K562 (cell line): ENCODE measurements at regions not wholly inside any gene's neighbourhood (a gene's known extent, or its start where the extent isn't known, plus 50 kb on each side); places are given as distances from the start of the nearest gene placed in this dataset.

ENCODE experiments used
- ATAC-seq: fragments of 200-7000 bp; cut with Tn5 transposase; 3 replicates; pipeline ENCODE4 v1.9.1; 2020; ENCODE audit warnings: moderate library complexity
- BruUV-seq: library from RNA; stranded (reverse); fragments of 400-500 nt; replicated peaks from 2 replicates; lab custom pipeline; 2021; lab: Mats Ljungman, UMichigan
- CTCF ChIA-PET: fragments of 300-600 bp; formaldehyde crosslinking; extraction: SDS; loops from one replicate; lab custom pipeline; 2021; ENCODE audit warnings: low intra/inter-chr PET ratio; lab: Yijun Ruan, JAX
- POLR2A ChIA-PET: fragments of 300-600, 350-650 bp; sonication (Branson Sonifier 250); formaldehyde crosslinking; extraction: SDS; loops from one replicate; lab custom pipeline; 2021; ENCODE audit warnings: antibody characterized with exemption, inconsistent platforms; lab: Yijun Ruan, JAX
- DNase-seq, 4 experiments: peaks; one replicate each; pipeline versions ENCODE4 v3.0.0 to v3.0.0-alpha.2; 2011 to 2018; ENCODE audit warnings: low spot score in 3 of 4, mixed read lengths in 3 of 4; ENCODE audit errors: extremely low read depth in 1 of 4
- FAIRE-seq: peaks from 2 replicates; lab custom pipeline; 2011; peaks lifted over from hg19 to GRCh38; lab: Jason Lieb, UNC
- H2AFZ ChIP-seq: 2 replicates; pipeline ENCODE4 v1.6.0; 2011; ENCODE audit warnings: low read depth, low read length, control low read depth, inconsistent platforms
- H3K27ac ChIP-seq: fragments of 200-600 bp; 3 replicates; pipeline ENCODE4 v1.8.0; 2011; ENCODE audit warnings: low read depth, mild to moderate bottlenecking, control low read depth, inconsistent platforms, low read length, moderate library complexity, mixed read lengths; ENCODE audit errors: extremely low read depth
- H3K27me3 ChIP-seq, 2 experiments: fragments of 300-600 bp in 1 of 2; 2 replicates in 1 of 2; 3 replicates in 1 of 2; pipeline versions ENCODE4 v1.6.0 to v1.8.0; 2011; ENCODE audit warnings: inconsistent platforms in 2 of 2, low read length in 2 of 2, mild to moderate bottlenecking in 1 of 2, mixed read lengths in 1 of 2, moderate library complexity in 1 of 2; ENCODE audit not compliant: control insufficient read depth in 2 of 2, insufficient read depth in 2 of 2
- H3K36me3 ChIP-seq: fragments of 300-600 bp; 3 replicates; pipeline ENCODE4 v1.8.0; 2011; ENCODE audit warnings: mild to moderate bottlenecking, low read length, inconsistent platforms; ENCODE audit not compliant: control insufficient read depth, insufficient read depth
- H3K4me1 ChIP-seq, 2 experiments: fragments of 200-600 bp in 1 of 2; replicated peaks in 1 of 2; 2 replicates in 1 of 2; 3 replicates in 1 of 2; pipeline versions ENCODE4 v1.5.1 to v1.8.0; 2011; ENCODE audit warnings: inconsistent platforms in 2 of 2, low read length in 2 of 2, mild to moderate bottlenecking in 1 of 2, mixed read lengths in 1 of 2, moderate library complexity in 1 of 2; ENCODE audit not compliant: control insufficient read depth in 2 of 2, insufficient read depth in 2 of 2
- H3K4me2 ChIP-seq: 2 replicates; pipeline ENCODE4 v1.6.1; 2011; ENCODE audit warnings: low read length, control low read depth, inconsistent platforms, mixed read lengths; ENCODE audit not compliant: insufficient read depth
- H3K4me3 ChIP-seq: fragments of 200-600 bp; sonication (generic), shearing (Covaris generic); 2 replicates; pipeline ENCODE4 v1.5.1; 2016; ENCODE audit warnings: control low read depth, inconsistent platforms
- H3K79me2 ChIP-seq: fragments of 200-600 bp; 3 replicates; pipeline ENCODE4 v1.8.0; 2011; ENCODE audit warnings: low read length, inconsistent platforms; ENCODE audit not compliant: control insufficient read depth, insufficient read depth
- H3K9ac ChIP-seq, 2 experiments: 2 replicates each; pipeline versions ENCODE4 v1.6.0 to v1.6.1; 2011; ENCODE audit warnings: low read depth in 2 of 2, low read length in 2 of 2, control low read depth in 1 of 2, inconsistent platforms in 1 of 2, mild to moderate bottlenecking in 1 of 2, mixed read lengths in 1 of 2; ENCODE audit not compliant: insufficient read depth in 1 of 2
- H3K9me1 ChIP-seq: one replicate; pipeline ENCODE4 v1.6.0; 2011; ENCODE audit warnings: inconsistent platforms, mild to moderate bottlenecking, low read length, moderate library complexity; ENCODE audit not compliant: control insufficient read depth, insufficient read depth
- H3K9me3 ChIP-seq: replicated peaks from 2 replicates; pipeline ENCODE4 v1.5.1; 2011; ENCODE audit warnings: low read depth, low read length, inconsistent platforms; ENCODE audit not compliant: control insufficient read depth, insufficient read depth
- H4K20me1 ChIP-seq: replicated peaks from 2 replicates; pipeline ENCODE4 v1.6.1; 2011; ENCODE audit warnings: low read length, inconsistent platforms, mixed read lengths; ENCODE audit not compliant: control insufficient read depth, insufficient read depth
- FOXA1 ChIP-seq: fragments of 450-650 bp; IDR thresholded peaks from 2 replicates; pipeline ENCODE4 v1.6.1; 2016; ENCODE audit warnings: mild to moderate bottlenecking, borderline replicate concordance
- GTF2F1 ChIP-seq: IDR thresholded peaks from 2 replicates; pipeline ENCODE4 v1.6.1; 2011; ENCODE audit warnings: low read depth, low read length, improper control_type of control experiment
- SMC3 ChIP-seq: conservative IDR thresholded peaks from 2 replicates; pipeline ENCODE4 v1.6.1; 2011; ENCODE audit warnings: low read depth, low read length, improper control_type of control experiment; ENCODE audit not compliant: insufficient read depth
- SNIP1 ChIP-seq: fragments of 450-650 bp; IDR thresholded peaks from 2 replicates; pipeline ENCODE4 v1.7.1; 2017; ENCODE audit warnings: low read depth, mild to moderate bottlenecking
- TEAD2 ChIP-seq: fragments of 450-650 bp; IDR thresholded peaks from 2 replicates; pipeline ENCODE4 v1.6.1; 2016; ENCODE audit warnings: missing genetic modification characterization, control low read depth, missing compliant biosample characterization
- UBTF ChIP-seq, 2 experiments: IDR thresholded peaks; 2 replicates each; pipeline ENCODE4 v1.6.1; 2012; ENCODE audit warnings: improper control_type of control experiment in 2 of 2, low read depth in 2 of 2, low read length in 2 of 2, borderline replicate concordance in 1 of 2
- ZKSCAN3 ChIP-seq: fragments of 250-450 bp; sonication (Bioruptor Pico); IDR thresholded peaks from 2 replicates; pipeline ENCODE4 v1.4.0; 2020
- ZNF785 ChIP-seq: fragments of 250-450 bp; sonication (Bioruptor Pico); IDR thresholded peaks from 2 replicates; pipeline ENCODE4 v1.4.0; 2020; ENCODE audit warnings: mild to moderate bottlenecking
- WGBS: fragments of 100-300 bp; shearing (Covaris generic); methylation state at CpG from one replicate; pipeline ENCODE4 v1.1.6; 2016; ENCODE audit warnings: low coverage, mixed read lengths; ENCODE audit not compliant: insufficient coverage; ENCODE audit errors: missing lambda C conversion rate; 5-methylcytosine and 5-hydroxymethylcytosine counted together
- in situ Hi-C: fragments of 300-500 bp; cut with MboI; formaldehyde crosslinking; loops from 4 replicates; pipeline ENCODE4 v1.15.0; 2018; ENCODE audit warnings: inconsistent platforms, mixed read lengths
- intact Hi-C: fragments of 100-400 bp; cut with micrococcal nuclease; formaldehyde crosslinking; loops from 2 replicates; pipeline ENCODE4 v1.14.2; 2022

- TF ChIP-seq UBTF (IDR thresholded peaks at IDR 0.05; ENCODE audit: borderline replicate concordance in 1 of 2, low read depth in 2 of 2, low read length in 2 of 2): no peak
- TF ChIP-seq FOXA1: no peak
- no peak for TF ChIP-seq ZNF785 (CRISPR knock-in tag)
- no peak for TF ChIP-seq TEAD2 (tag)
- no peak for TF ChIP-seq SMC3
These were observed 55.0 kb upstream of the EPHB3 start (continued) for GRCh38 chr3:184506561-184506991.

- no peaks in the 10 kb centered on the region for H3K9me1 ChIP-seq
- H3K4me1 ChIP-seq: peaks cover 0 to 9% of the 10 kb centered on the region in 2 experiments; a peak in 2 of 5 replicates
- intact Hi-C loops: no loop called here
- in situ Hi-C loops: no loop called here
- peaks cover 7 to 41% of the 10 kb centered on the region in 2 experiments; a peak in 3 of 5 replicates for H3K27me3 ChIP-seq
- H3K36me3 ChIP-seq: no peaks in the 10 kb centered on the region
- 4% methylated on average over 6 of the region's 8 CpGs for WGBS
- H3K79me2 ChIP-seq: no peaks in the 10 kb centered on the region
- CTCF ChIA-PET: no interaction called here
- H4K20me1 ChIP-seq: no peaks in the 10 kb centered on the region
- TF ChIP-seq SNIP1: no peak
- no peak for TF ChIP-seq ZKSCAN3 (CRISPR knock-in tag)
- no peak for TF ChIP-seq GTF2F1
- H2AFZ ChIP-seq: no peak overlapping the region
- POLR2A ChIA-PET: interaction anchor here (0.5 kb wide), 1 partner anchor 164 kb away, joined by 4 read pairs; no protein-coding TSS in a partner anchor
- no TSS peak for BruUV-seq
- ATAC-seq (no peak), DNase-seq (no peak), FAIRE-seq (no peak)
- no peaks in the 10 kb centered on the region for H3K9me3 ChIP-seq
- H3K4me3 ChIP-seq: no peak overlapping the region
- no peak overlapping the region for H3K4me2 ChIP-seq
- no peak overlapping the region for H3K27ac ChIP-seq
- no peak overlapping the region for H3K9ac ChIP-seq
These were observed 52.6 kb upstream of the EPHB3 start for GRCh38 chr3:184508938-184509337.
